ENCODE measurements at regions not wholly inside any gene's neighbourhood (a gene's known extent, or its start where the extent isn't known, plus 50 kb on each side); places are given as distances from the start of the nearest gene placed in this dataset.
"Not testable (repeated sequence)": the region's sequence is repeated elsewhere in the genome, so short reads cannot be mapped to it uniquely, and the experiment has no call there.

GRCh38 chr6:164753517-164753916, 555.9 kb downstream of the C6orf118 start:
- DNase-seq, result no peak
- H3K36me3 ChIP-seq (ENCODE audit: control insufficient read depth, insufficient read depth, low read length), result no peaks in the 10 kb centered on the region
- peaks cover 4% of the 10 kb centered on the region for H3K4me1 ChIP-seq (ENCODE audit: control insufficient read depth, insufficient read depth, low read length)
- no peaks in the 10 kb centered on the region for H3K9me3 ChIP-seq (replicated peaks; ENCODE audit: control insufficient read depth, low read depth, low read length)
- H3K27ac ChIP-seq (ENCODE audit: low read length), result no peak overlapping the region
- no peak overlapping the region for H3K4me3 ChIP-seq (ENCODE audit: low read length)
- no peaks in the 10 kb centered on the region for H3K27me3 ChIP-seq (ENCODE audit: control insufficient read depth, insufficient read depth, low read length)

GRCh38 chr6:164751395-164751794, 558.0 kb downstream of the C6orf118 start:
- H3K27ac ChIP-seq (ENCODE audit: low read length), result no peak overlapping the region
- no peak overlapping the region for H3K4me3 ChIP-seq (ENCODE audit: low read length)
- H3K9me3 ChIP-seq (replicated peaks; ENCODE audit: control insufficient read depth, low read depth, low read length), result no peaks in the 10 kb centered on the region
- no peaks in the 10 kb centered on the region for H3K27me3 ChIP-seq (ENCODE audit: control insufficient read depth, insufficient read depth, low read length)
- WGBS (ENCODE audit: insufficient coverage), result 82% methylated on average over 4 of the region's 5 CpGs
- no peaks in the 10 kb centered on the region for H3K36me3 ChIP-seq (ENCODE audit: control insufficient read depth, insufficient read depth, low read length)
- peaks cover 4% of the 10 kb centered on the region for H3K4me1 ChIP-seq (ENCODE audit: control insufficient read depth, insufficient read depth, low read length)
- DNase-seq, result peak; percentile 24

- no peaks in the 10 kb centered on the region for H3K27me3 ChIP-seq (ENCODE audit: control insufficient read depth, insufficient read depth, low read length)
- H3K4me1 ChIP-seq (ENCODE audit: control insufficient read depth, insufficient read depth, low read length), result peaks cover 4% of the 10 kb centered on the region
- no peaks in the 10 kb centered on the region for H3K9me3 ChIP-seq (replicated peaks; ENCODE audit: control insufficient read depth, low read depth, low read length)
- no peak overlapping the region for H3K27ac ChIP-seq (ENCODE audit: low read length)
- DNase-seq, result no peak
- no peaks in the 10 kb centered on the region for H3K36me3 ChIP-seq (ENCODE audit: control insufficient read depth, insufficient read depth, low read length)
- no CpG with 5 or more reads among the region's 3 CpGs for WGBS (ENCODE audit: insufficient coverage)
- no peak overlapping the region for H3K4me3 ChIP-seq (ENCODE audit: low read length)
Observed at GRCh38 chr6:164750128-164750527, 559.3 kb downstream of the C6orf118 start.

GRCh38 chr6:164749221-164750064, 560.0 kb downstream of the C6orf118 start:
- WGBS (ENCODE audit: insufficient coverage), result 25% methylated on average over 6 of the region's 9 CpGs
- no peak overlapping the region for H3K27ac ChIP-seq (ENCODE audit: low read length)
- peak; percentile 87 for DNase-seq

GRCh38 chr6:164744301-164744700, 565.1 kb downstream of the C6orf118 start:
- no peaks in the 10 kb centered on the region for H3K9me3 ChIP-seq (replicated peaks; ENCODE audit: control insufficient read depth, low read depth, low read length)
- H3K27ac ChIP-seq (ENCODE audit: low read length), result no peak overlapping the region
- H3K4me3 ChIP-seq (ENCODE audit: low read length), result no peak overlapping the region
- H3K27me3 ChIP-seq (ENCODE audit: control insufficient read depth, insufficient read depth, low read length), result no peaks in the 10 kb centered on the region
- no peaks in the 10 kb centered on the region for H3K36me3 ChIP-seq (ENCODE audit: control insufficient read depth, insufficient read depth, low read length)
- H3K4me1 ChIP-seq (ENCODE audit: control insufficient read depth, insufficient read depth, low read length), result peaks cover 2% of the 10 kb centered on the region
- DNase-seq, result no peak
- WGBS (ENCODE audit: insufficient coverage), result no CpG with 5 or more reads among the region's 4 CpGs

More at GRCh38 chr6:164749221-164750064, 560.0 kb downstream of the C6orf118 start:
- Histone ChIP-seq H3K27me3 (ENCODE audit: control insufficient read depth, insufficient read depth, low read length) (no peaks in the 10 kb centered on the region), H3K36me3 (ENCODE audit: control insufficient read depth, insufficient read depth, low read length) (no peaks in the 10 kb centered on the region), H3K9me3 (replicated peaks; ENCODE audit: control insufficient read depth, low read depth, low read length) (no peaks in the 10 kb centered on the region), H3K4me1 (ENCODE audit: control insufficient read depth, insufficient read depth, low read length) (peaks cover 4% of the 10 kb centered on the region), H3K4me3 (ENCODE audit: low read length) (no peak overlapping the region)

- H3K36me3 ChIP-seq (ENCODE audit: control insufficient read depth, insufficient read depth, low read length), result no peaks in the 10 kb centered on the region
- no peaks in the 10 kb centered on the region for H3K27me3 ChIP-seq (ENCODE audit: control insufficient read depth, insufficient read depth, low read length)
- H3K9me3 ChIP-seq (replicated peaks; ENCODE audit: control insufficient read depth, low read depth, low read length), result no peaks in the 10 kb centered on the region
- no peak overlapping the region for H3K4me3 ChIP-seq (ENCODE audit: low read length)
- H3K27ac ChIP-seq (ENCODE audit: low read length), result no peak overlapping the region
- 88% methylated on average over 3 of the region's 3 CpGs for WGBS (ENCODE audit: insufficient coverage)
- H3K4me1 ChIP-seq (ENCODE audit: control insufficient read depth, insufficient read depth, low read length), result no peaks in the 10 kb centered on the region
- no peak for DNase-seq
Observed at GRCh38 chr6:164741938-164742451, 567.4 kb downstream of the C6orf118 start.

GRCh38 chr6:164736090-164736489, 573.3 kb downstream of the C6orf118 start:
- not testable (repeated sequence) for H3K36me3 ChIP-seq (ENCODE audit: control insufficient read depth, insufficient read depth, low read length); DNase-seq; H3K4me1 ChIP-seq (ENCODE audit: control insufficient read depth, insufficient read depth, low read length); H3K27ac ChIP-seq (ENCODE audit: low read length); H3K4me3 ChIP-seq (ENCODE audit: low read length); H3K9me3 ChIP-seq (replicated peaks; ENCODE audit: control insufficient read depth, low read depth, low read length); H3K27me3 ChIP-seq (ENCODE audit: control insufficient read depth, insufficient read depth, low read length)
- 92% methylated on average over 25 of the region's 25 CpGs for WGBS (ENCODE audit: insufficient coverage)

- no peaks in the 10 kb centered on the region for H3K36me3 ChIP-seq (ENCODE audit: control insufficient read depth, insufficient read depth, low read length)
- no peak for DNase-seq
- no peak overlapping the region for H3K27ac ChIP-seq (ENCODE audit: low read length)
- H3K4me3 ChIP-seq (ENCODE audit: low read length), result no peak overlapping the region
- no peaks in the 10 kb centered on the region for H3K4me1 ChIP-seq (ENCODE audit: control insufficient read depth, insufficient read depth, low read length)
- no peaks in the 10 kb centered on the region for H3K27me3 ChIP-seq (ENCODE audit: control insufficient read depth, insufficient read depth, low read length)
- H3K9me3 ChIP-seq (replicated peaks; ENCODE audit: control insufficient read depth, low read depth, low read length), result no peaks in the 10 kb centered on the region
- WGBS (ENCODE audit: insufficient coverage), result 88% methylated on average over 1 of the region's 4 CpGs
Observed at GRCh38 chr6:164731539-164731938, 577.9 kb downstream of the C6orf118 start.

- no peak overlapping the region for H3K4me3 ChIP-seq (ENCODE audit: low read length)
- peaks cover 2% of the 10 kb centered on the region for H3K9me3 ChIP-seq (replicated peaks; ENCODE audit: control insufficient read depth, low read depth, low read length)
- H3K27ac ChIP-seq (ENCODE audit: low read length), result no peak overlapping the region
- H3K4me1 ChIP-seq (ENCODE audit: control insufficient read depth, insufficient read depth, low read length), result no peaks in the 10 kb centered on the region
- H3K36me3 ChIP-seq (ENCODE audit: control insufficient read depth, insufficient read depth, low read length), result no peaks in the 10 kb centered on the region
- H3K27me3 ChIP-seq (ENCODE audit: control insufficient read depth, insufficient read depth, low read length), result no peaks in the 10 kb centered on the region
- WGBS (ENCODE audit: insufficient coverage), result no CpG with 5 or more reads among the region's 4 CpGs
- no peak for DNase-seq
Observed at GRCh38 chr6:164721460-164721859, 587.9 kb downstream of the C6orf118 start.

GRCh38 chr6:164700497-164700896, 608.9 kb downstream of the C6orf118 start:
- H3K4me1 ChIP-seq (ENCODE audit: control insufficient read depth, insufficient read depth, low read length), result no peaks in the 10 kb centered on the region
- H3K27me3 ChIP-seq (ENCODE audit: control insufficient read depth, insufficient read depth, low read length), result no peaks in the 10 kb centered on the region
- H3K27ac ChIP-seq (ENCODE audit: low read length), result no peak overlapping the region
- DNase-seq, result no peak
- H3K36me3 ChIP-seq (ENCODE audit: control insufficient read depth, insufficient read depth, low read length), result no peaks in the 10 kb centered on the region
- no peak overlapping the region for H3K4me3 ChIP-seq (ENCODE audit: low read length)
- no peaks in the 10 kb centered on the region for H3K9me3 ChIP-seq (replicated peaks; ENCODE audit: control insufficient read depth, low read depth, low read length)
- no CpG with 5 or more reads among the region's 1 CpG for WGBS (ENCODE audit: insufficient coverage)

All from muscle of leg (tissue), 3 donors.